ENCODE measurements at regions not wholly inside any gene's neighbourhood (a gene's known extent, or its start where the extent isn't known, plus 50 kb on each side); places are given as distances from the start of the nearest gene placed in this dataset.

GRCh38 chr2:236665572-236666118, 96.0 kb downstream of the ACKR3 start:
- DNase-seq (ENCODE audit: low read depth), result no peak
- TF ChIP-seq CTCF (IDR thresholded peaks at IDR 0.05; ENCODE audit: low read depth, low read length, missing control alignments), result no peak
- H3K4me3 ChIP-seq (ENCODE audit: low read depth, low read length), result no peak overlapping the region

- TF ChIP-seq CTCF (IDR thresholded peaks at IDR 0.05; ENCODE audit: low read depth, low read length, missing control alignments), result no peak
- DNase-seq (ENCODE audit: low read depth), result no peak
- H3K4me3 ChIP-seq (ENCODE audit: low read depth, low read length), result no peak overlapping the region
Observed at GRCh38 chr2:236666646-236667204, 97.1 kb downstream of the ACKR3 start.

- no peak for DNase-seq (ENCODE audit: low read depth)
- TF ChIP-seq CTCF (IDR thresholded peaks at IDR 0.05; ENCODE audit: low read depth, low read length, missing control alignments), result no peak
- H3K4me3 ChIP-seq (ENCODE audit: low read depth, low read length), result no peak overlapping the region
Observed at GRCh38 chr2:236667526-236667925, 97.9 kb downstream of the ACKR3 start.

- no peak overlapping the region for H3K4me3 ChIP-seq (ENCODE audit: low read depth, low read length)
- DNase-seq (ENCODE audit: low read depth), result no peak
- no peak for TF ChIP-seq CTCF (IDR thresholded peaks at IDR 0.05; ENCODE audit: low read depth, low read length, missing control alignments)
Observed at GRCh38 chr2:236668531-236668969, 98.9 kb downstream of the ACKR3 start.

GRCh38 chr2:236670235-236670620, 100.6 kb downstream of the ACKR3 start:
- no peak overlapping the region for H3K4me3 ChIP-seq (ENCODE audit: low read depth, low read length)
- no peak for TF ChIP-seq CTCF (IDR thresholded peaks at IDR 0.05; ENCODE audit: low read depth, low read length, missing control alignments)
- DNase-seq (ENCODE audit: low read depth), result no peak

GRCh38 chr2:236671896-236672562, 102.4 kb downstream of the ACKR3 start:
- no peak for TF ChIP-seq CTCF (IDR thresholded peaks at IDR 0.05; ENCODE audit: low read depth, low read length, missing control alignments)
- no peak for DNase-seq (ENCODE audit: low read depth)
- no peak overlapping the region for H3K4me3 ChIP-seq (ENCODE audit: low read depth, low read length)

- DNase-seq (ENCODE audit: low read depth), result no peak
- TF ChIP-seq CTCF (IDR thresholded peaks at IDR 0.05; ENCODE audit: low read depth, low read length, missing control alignments), result no peak
- H3K4me3 ChIP-seq (ENCODE audit: low read depth, low read length), result no peak overlapping the region
Observed at GRCh38 chr2:236672606-236673005, 103.0 kb downstream of the ACKR3 start.

Data from GM12864 (cell line).